H1 (cell line): ENCODE measurements at regions not wholly inside any gene's neighbourhood (a gene's known extent, or its start where the extent isn't known, plus 50 kb on each side); places are given as distances from the start of the nearest gene placed in this dataset.

Source experiments
- CTCF ChIA-PET: fragments of 300-600 bp; sonication (Branson Sonifier 250); formaldehyde crosslinking; loops from one replicate; lab custom pipeline; 2021; ENCODE audit not compliant: partially characterized antibody; lab: Charles Lee
- POLR2A ChIA-PET: fragments of 300-600 bp; sonication (Branson Sonifier 250); formaldehyde crosslinking; loops from one replicate; lab custom pipeline; 2021; ENCODE audit warnings: inconsistent platforms; ENCODE audit not compliant: partially characterized antibody; lab: Charles Lee
- DNase-seq, 2 experiments: peaks; one replicate each; pipeline versions ENCODE4 v3.0.0 to v3.0.0-alpha.2; 2010 to 2022; ENCODE audit warnings: low spot score in 2 of 2, low read depth in 1 of 2, mixed read lengths in 1 of 2
- FAIRE-seq: peaks from 2 replicates; lab custom pipeline; 2011; peaks lifted over from hg19 to GRCh38; lab: Jason Lieb, UNC
- H2AFZ ChIP-seq: 2 replicates; pipeline ENCODE4 v1.8.1; 2012; ENCODE audit warnings: low read length, inconsistent platforms
- H2AK5ac ChIP-seq: 2 replicates; pipeline ENCODE4 v1.6.1; 2013; ENCODE audit warnings: low read depth, low read length
- H2BK120ac ChIP-seq: replicated peaks from 2 replicates; pipeline ENCODE3; 2013; ENCODE audit warnings: low read depth, low read length, inconsistent platforms
- H2BK12ac ChIP-seq: 2 replicates; pipeline ENCODE4 v1.6.1; 2013; ENCODE audit warnings: low read depth, low read length
- H2BK15ac ChIP-seq: 2 replicates; pipeline ENCODE4 v1.6.1; 2013; ENCODE audit warnings: low read length
- H2BK20ac ChIP-seq: 2 replicates; pipeline ENCODE4 v1.6.1; 2013; ENCODE audit warnings: low read length
- H2BK5ac ChIP-seq: 2 replicates; pipeline ENCODE4 v1.6.1; 2013; ENCODE audit warnings: low read depth, low read length
- H3K14ac ChIP-seq: 2 replicates; pipeline ENCODE4 v1.6.1; 2013; ENCODE audit warnings: inconsistent platforms; ENCODE audit not compliant: insufficient read length
- H3K18ac ChIP-seq: 2 replicates; pipeline ENCODE4 v1.6.1; 2013; ENCODE audit warnings: low read length; ENCODE audit errors: extremely low read depth
- H3K23ac ChIP-seq: 2 replicates; pipeline ENCODE4 v1.6.1; 2013; ENCODE audit warnings: inconsistent platforms; ENCODE audit not compliant: insufficient read length
- H3K23me2 ChIP-seq: 2 replicates; pipeline ENCODE4 v1.6.1; 2013; ENCODE audit warnings: low read depth, low read length
- H3K27ac ChIP-seq: 2 replicates; pipeline ENCODE4 v1.6.1; 2011; ENCODE audit warnings: low read depth, low read length, inconsistent platforms
- H3K27me3 ChIP-seq, 4 experiments: replicated peaks in 1 of 4; 1 replicate in 1 of 4; 2 replicates in 3 of 4; pipeline versions ENCODE4 v1.6.1 to v1.8.1; 2011 to 2013; ENCODE audit warnings: low read length in 3 of 4, mild to moderate bottlenecking in 3 of 4, inconsistent platforms in 2 of 4, mixed read lengths in 2 of 4, moderate library complexity in 1 of 4; ENCODE audit not compliant: control insufficient read depth in 3 of 4, insufficient read depth in 3 of 4; ENCODE audit errors: extremely low read depth in 1 of 4
- H3K36me3 ChIP-seq, 4 experiments: 2 replicates each; pipeline versions ENCODE4 v1.6.1 to v1.8.1; 2011 to 2013; ENCODE audit warnings: mild to moderate bottlenecking in 4 of 4, low read length in 3 of 4, moderate library complexity in 2 of 4, control low read depth in 1 of 4, inconsistent platforms in 1 of 4; ENCODE audit not compliant: insufficient read depth in 4 of 4, control insufficient read depth in 2 of 4
- H3K4ac ChIP-seq: replicated peaks from 2 replicates; pipeline ENCODE3; 2013; ENCODE audit warnings: low read length, low read depth, mixed read lengths, inconsistent platforms; ENCODE audit not compliant: insufficient read length
- H3K4me1 ChIP-seq, 4 experiments: replicated peaks in 1 of 4; 1 replicate in 1 of 4; 2 replicates in 3 of 4; pipeline versions ENCODE4 v1.6.1 to v1.8.1; 2011 to 2013; ENCODE audit warnings: low read length in 3 of 4, inconsistent platforms in 2 of 4, mixed read lengths in 1 of 4; ENCODE audit not compliant: insufficient read depth in 4 of 4, control insufficient read depth in 3 of 4
- H3K4me2 ChIP-seq, 2 experiments: 2 replicates each; pipeline versions ENCODE4 v1.6.1 to v1.8.1; 2011 to 2013; ENCODE audit warnings: low read depth in 2 of 2, low read length in 2 of 2, control low read depth in 1 of 2, inconsistent platforms in 1 of 2, mild to moderate bottlenecking in 1 of 2; ENCODE audit not compliant: insufficient read depth in 1 of 2
- H3K4me3 ChIP-seq, 4 experiments: fragments of 200-600, 300-600 bp in 1 of 4; sonication (generic), shearing (Covaris generic), sonication (Bioruptor Twin) in 1 of 4; 2 replicates each; pipeline versions ENCODE4 v1.5.1 to v1.8.1; 2011 to 2016; ENCODE audit warnings: low read length in 4 of 4, low read depth in 3 of 4, control low read depth in 2 of 4, inconsistent platforms in 2 of 4, mild to moderate bottlenecking in 2 of 4, mixed read lengths in 1 of 4, moderate library complexity in 1 of 4; ENCODE audit not compliant: insufficient read depth in 2 of 4; ENCODE audit errors: extremely low read depth in 1 of 4
- H3K56ac ChIP-seq: replicated peaks from 2 replicates; pipeline ENCODE3; 2013; ENCODE audit warnings: low read depth, mild to moderate bottlenecking, mixed read lengths, low read length, inconsistent platforms; ENCODE audit not compliant: insufficient read length
- H3K79me1 ChIP-seq: 2 replicates; pipeline ENCODE4 v1.6.1; 2013; ENCODE audit warnings: low read depth, low read length, control low read depth
- H3K79me2 ChIP-seq, 2 experiments: 2 replicates each; pipeline versions ENCODE4 v1.6.1 to v1.8.1; 2012 to 2013; ENCODE audit warnings: low read length in 2 of 2, mild to moderate bottlenecking in 2 of 2, inconsistent platforms in 1 of 2; ENCODE audit not compliant: insufficient read depth in 2 of 2, control insufficient read depth in 1 of 2
- H3K9ac ChIP-seq, 4 experiments: replicated peaks in 1 of 4; 1 replicate in 1 of 4; 2 replicates in 3 of 4; pipeline versions ENCODE4 v1.6.1 to v1.8.1; 2011 to 2013; ENCODE audit warnings: low read depth in 3 of 4, low read length in 3 of 4, control low read depth in 2 of 4, mild to moderate bottlenecking in 2 of 4, moderate library complexity in 2 of 4, inconsistent platforms in 1 of 4; ENCODE audit errors: extremely low read depth in 1 of 4
- H3K9me3 ChIP-seq, 2 experiments: 2 replicates each; pipeline versions ENCODE4 v1.6.1 to v1.8.1; 2012 to 2013; ENCODE audit warnings: mild to moderate bottlenecking in 2 of 2, moderate library complexity in 2 of 2, control low read depth in 1 of 2, inconsistent platforms in 1 of 2, low read depth in 1 of 2, low read length in 1 of 2, mixed read lengths in 1 of 2; ENCODE audit not compliant: insufficient read depth in 2 of 2
- H4K20me1 ChIP-seq, 2 experiments: replicated peaks in 1 of 2; 2 replicates each; pipeline versions ENCODE3 to v1.8.1; 2011 to 2013; ENCODE audit warnings: inconsistent platforms in 2 of 2, low read length in 2 of 2, mild to moderate bottlenecking in 1 of 2; ENCODE audit not compliant: insufficient read depth in 2 of 2, control insufficient read depth in 1 of 2
- H4K5ac ChIP-seq: 2 replicates; pipeline ENCODE4 v1.6.1; 2013; ENCODE audit warnings: low read length, low read depth, mixed read lengths, inconsistent platforms; ENCODE audit not compliant: insufficient read length
- H4K8ac ChIP-seq: 2 replicates; pipeline ENCODE4 v1.8.0; 2013; ENCODE audit warnings: mild to moderate bottlenecking, moderate library complexity, low read length, inconsistent platforms; ENCODE audit not compliant: insufficient read depth; ENCODE audit errors: extremely low read depth
- H4K91ac ChIP-seq: replicated peaks from 2 replicates; pipeline ENCODE3; 2013; ENCODE audit warnings: low read length, mixed read lengths, inconsistent platforms; ENCODE audit not compliant: insufficient read length
- BACH1 ChIP-seq: IDR thresholded peaks from 2 replicates; pipeline ENCODE4 v1.6.1; 2012; ENCODE audit warnings: low read length, improper control_type of control experiment
- CEBPB ChIP-seq: IDR thresholded peaks from 2 replicates; pipeline ENCODE4 v1.6.1; 2012; ENCODE audit warnings: low read depth, low read length
- GTF2F1 ChIP-seq: IDR thresholded peaks from 2 replicates; pipeline ENCODE4 v1.6.1; 2012; ENCODE audit warnings: low read depth, low read length, improper control_type of control experiment, borderline replicate concordance
- SIN3A ChIP-seq, 2 experiments: IDR thresholded peaks in 1 of 2; conservative IDR thresholded peaks in 1 of 2; 2 replicates each; pipeline ENCODE4 v1.6.1; 2011 to 2012; ENCODE audit warnings: low read length in 2 of 2, improper control_type of control experiment in 1 of 2, low read depth in 1 of 2, mild to moderate bottlenecking in 1 of 2
- SIX5 ChIP-seq: IDR thresholded peaks from 2 replicates; pipeline ENCODE4 v1.6.1; 2011; ENCODE audit warnings: mild to moderate bottlenecking, low read depth, low read length
- TEAD4 ChIP-seq: IDR thresholded peaks from 2 replicates; pipeline ENCODE4 v1.6.1; 2012; ENCODE audit warnings: low read depth, low read length, inconsistent platforms, mixed read lengths
- ZNF274 ChIP-seq: IDR thresholded peaks from 2 replicates; pipeline ENCODE4 v1.7.0; 2012; ENCODE audit warnings: low read length, borderline replicate concordance; ENCODE audit errors: extremely low read depth
- WGBS, 2 experiments: shearing (Covaris generic) in 1 of 2; methylation state at CpG; one replicate each; pipeline versions ENCODE4 v1.1.6 to v1.1.7; 2013 to 2015; ENCODE audit warnings: low lambda C conversion rate in 2 of 2, mixed read lengths in 2 of 2, inconsistent platforms in 1 of 2, low coverage in 1 of 2, missing lambda C conversion rate in 1 of 2; ENCODE audit not compliant: insufficient replicate concordance in 2 of 2, insufficient coverage in 1 of 2, insufficient read length in 1 of 2; ENCODE audit errors: extremely low coverage in 1 of 2, missing lambda C conversion rate in 1 of 2; 5-methylcytosine and 5-hydroxymethylcytosine counted together

DNA sequence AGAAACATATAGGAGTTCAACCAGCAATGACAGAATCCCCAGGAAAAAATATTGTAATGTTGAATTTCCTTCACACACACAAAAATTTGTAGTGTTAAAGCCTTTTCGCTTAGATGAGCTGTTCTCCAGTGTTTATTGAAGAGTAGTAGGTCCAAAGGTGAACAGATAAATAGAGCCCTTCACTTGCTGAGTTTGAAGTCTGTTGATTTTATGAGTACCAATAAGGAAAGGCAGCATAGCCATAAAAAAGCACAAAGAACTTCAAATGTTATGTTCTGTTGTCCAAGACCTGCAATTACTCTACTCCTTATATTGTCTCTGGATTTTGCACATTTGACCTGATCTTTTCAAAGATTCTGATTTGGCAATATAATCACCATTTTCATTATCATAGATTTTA is 362.7 kb upstream of the B3GALT2 start:
- ChIA-PET POLR2A (interaction anchor here (0.6 kb wide), 1 partner anchor 9 kb away, joined by 3 read pairs; no protein-coding TSS in a partner anchor), CTCF (interaction anchor here (1.1 kb wide), 1 partner anchor 9 kb away, joined by 4 read pairs; no protein-coding TSS in a partner anchor)
- Histone ChIP-seq H2BK12ac (no peak overlapping the region), H4K5ac (no peak overlapping the region), H3K18ac (no peak overlapping the region), H3K36me3 (no peaks in the 10 kb centered on the region), H3K27ac (no peak overlapping the region), H3K14ac (no peak overlapping the region), H3K27me3 (no peaks in the 10 kb centered on the region), H3K9me3 (no peaks in the 10 kb centered on the region), H3K79me1 (no peaks in the 10 kb centered on the region), H3K4me1 (no peaks in the 10 kb centered on the region), H3K9ac (no peak overlapping the region), H2BK15ac (no peak overlapping the region), H2AFZ (no peak overlapping the region), H2BK5ac (no peak overlapping the region), H4K20me1 (no peaks in the 10 kb centered on the region), H3K23me2 (no peaks in the 10 kb centered on the region; the same call in 1 of the 2 replicates), H3K23ac (no peak overlapping the region), H3K4me2 (no peak overlapping the region), H2BK20ac (no peak overlapping the region), H3K4ac (no peak overlapping the region), H4K91ac (no peak overlapping the region), H2AK5ac (no peak overlapping the region), H3K4me3 (no peak overlapping the region), H3K56ac (no peak overlapping the region), H3K79me2 (no peaks in the 10 kb centered on the region), H2BK120ac (no peak overlapping the region), H4K8ac (no peak overlapping the region)
- no peak for DNase-seq
- WGBS, 2 experiments: 93% methylated on average over 1 of the region's 1 CpG; no CpG with 5 or more reads in 1 of the 2 experiments
- no peak for FAIRE-seq
- no peak for TF ChIP-seq BACH1
- TF ChIP-seq SIX5: no peak
- no peak for TF ChIP-seq TEAD4
- no peak for TF ChIP-seq ZNF274
- TF ChIP-seq SIN3A (conservative IDR thresholded peaks at IDR 0.05 in 1 of 2, IDR thresholded peaks at IDR 0.05 in 1 of 2; ENCODE audit: low read depth in 1 of 2, low read length in 2 of 2): no peak
- TF ChIP-seq CEBPB: no peak
- no peak for TF ChIP-seq GTF2F1
